ENCODE measurements at regions not wholly inside any gene's neighbourhood (a gene's known extent, or its start where the extent isn't known, plus 50 kb on each side); places are given as distances from the start of the nearest gene placed in this dataset.
"Not testable (repeated sequence)": the region's sequence is repeated elsewhere in the genome, so short reads cannot be mapped to it uniquely, and the experiment has no call there.

DNA sequence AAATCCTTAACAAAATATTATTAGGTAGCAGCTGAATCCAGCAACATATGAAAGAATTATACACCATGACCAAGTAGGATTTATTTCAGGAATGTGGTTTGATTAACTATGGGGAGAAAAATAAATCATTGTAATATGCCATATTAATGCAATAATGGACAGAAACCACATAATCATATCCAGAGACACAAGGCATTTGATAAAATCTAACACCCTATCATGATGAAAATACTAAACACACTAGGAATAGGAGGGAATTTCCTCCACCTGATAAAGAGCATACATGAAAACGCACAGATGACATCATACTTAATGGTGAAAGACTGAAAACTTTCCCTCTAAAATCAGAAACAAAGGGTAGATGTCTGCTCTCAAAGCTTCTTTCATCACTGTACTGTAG, 238.9 kb downstream of the PHLDA1 start (continued):
- TF ChIP-seq, protein P1, sequence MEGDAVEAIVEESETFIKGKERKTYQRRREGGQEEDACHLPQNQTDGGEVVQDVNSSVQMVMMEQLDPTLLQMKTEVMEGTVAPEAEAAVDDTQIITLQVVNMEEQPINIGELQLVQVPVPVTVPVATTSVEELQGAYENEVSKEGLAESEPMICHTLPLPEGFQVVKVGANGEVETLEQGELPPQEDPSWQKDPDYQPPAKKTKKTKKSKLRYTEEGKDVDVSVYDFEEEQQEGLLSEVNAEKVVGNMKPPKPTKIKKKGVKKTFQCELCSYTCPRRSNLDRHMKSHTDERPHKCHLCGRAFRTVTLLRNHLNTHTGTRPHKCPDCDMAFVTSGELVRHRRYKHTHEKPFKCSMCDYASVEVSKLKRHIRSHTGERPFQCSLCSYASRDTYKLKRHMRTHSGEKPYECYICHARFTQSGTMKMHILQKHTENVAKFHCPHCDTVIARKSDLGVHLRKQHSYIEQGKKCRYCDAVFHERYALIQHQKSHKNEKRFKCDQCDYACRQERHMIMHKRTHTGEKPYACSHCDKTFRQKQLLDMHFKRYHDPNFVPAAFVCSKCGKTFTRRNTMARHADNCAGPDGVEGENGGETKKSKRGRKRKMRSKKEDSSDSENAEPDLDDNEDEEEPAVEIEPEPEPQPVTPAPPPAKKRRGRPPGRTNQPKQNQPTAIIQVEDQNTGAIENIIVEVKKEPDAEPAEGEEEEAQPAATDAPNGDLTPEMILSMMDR (conservative IDR thresholded peaks at IDR 0.05; ENCODE audit: low read depth in 2 of 2): no peak
- no peak for TF ChIP-seq JUNB (IDR thresholded peaks at IDR 0.05; ENCODE audit: unreplicated experiment)
- TF ChIP-seq, protein P2, sequence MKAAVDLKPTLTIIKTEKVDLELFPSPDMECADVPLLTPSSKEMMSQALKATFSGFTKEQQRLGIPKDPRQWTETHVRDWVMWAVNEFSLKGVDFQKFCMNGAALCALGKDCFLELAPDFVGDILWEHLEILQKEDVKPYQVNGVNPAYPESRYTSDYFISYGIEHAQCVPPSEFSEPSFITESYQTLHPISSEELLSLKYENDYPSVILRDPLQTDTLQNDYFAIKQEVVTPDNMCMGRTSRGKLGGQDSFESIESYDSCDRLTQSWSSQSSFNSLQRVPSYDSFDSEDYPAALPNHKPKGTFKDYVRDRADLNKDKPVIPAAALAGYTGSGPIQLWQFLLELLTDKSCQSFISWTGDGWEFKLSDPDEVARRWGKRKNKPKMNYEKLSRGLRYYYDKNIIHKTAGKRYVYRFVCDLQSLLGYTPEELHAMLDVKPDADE (IDR thresholded peaks at IDR 0.05): no peak

DNA sequence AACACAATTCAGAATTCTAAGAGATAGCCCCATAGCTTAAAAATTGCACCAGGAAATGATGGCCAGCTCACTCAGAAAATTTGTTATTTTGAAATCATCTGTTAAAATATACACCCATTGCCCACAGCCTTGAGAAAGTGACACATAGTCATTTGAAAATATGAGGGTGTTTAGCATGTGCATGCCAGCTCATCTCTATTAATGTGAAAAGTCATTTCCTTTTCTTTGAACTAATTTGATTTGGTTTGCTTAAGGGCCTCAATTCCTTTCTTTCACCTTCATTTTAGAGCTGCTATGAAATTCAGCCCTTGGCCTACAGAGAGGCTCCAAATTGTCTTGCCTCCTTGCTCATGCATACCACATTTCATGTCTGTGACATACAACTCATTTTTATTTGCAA, 241.4 kb downstream of the PHLDA1 start:
- DNase-seq (ENCODE audit: low spot score): no peak
- no peaks in the 10 kb centered on the region for H3F3A ChIP-seq (replicated peaks; ENCODE audit: low read depth)
- Mint-ChIP-seq H3K4me3 (no peak overlapping the region), H3K9me3 (no peaks in the 10 kb centered on the region), H3K27me3 (ENCODE audit: insufficient read depth, low read depth, poor library complexity) (no peaks in the 10 kb centered on the region), H3K27ac (no peak overlapping the region), H3K4me1 (peaks cover 11% of the 10 kb centered on the region; the same call in 2 of the 3 replicates), H3K36me3 (ENCODE audit: low read depth) (no peaks in the 10 kb centered on the region)
- TF ChIP-seq POLR2AphosphoS5 (IDR thresholded peaks at IDR 0.05; ENCODE audit: low read depth): no peak
- TF ChIP-seq EZH2phosphoT487 (IDR thresholded peaks at IDR 0.05; ENCODE audit: unreplicated experiment): no peak
- TF ChIP-seq, protein P3, sequence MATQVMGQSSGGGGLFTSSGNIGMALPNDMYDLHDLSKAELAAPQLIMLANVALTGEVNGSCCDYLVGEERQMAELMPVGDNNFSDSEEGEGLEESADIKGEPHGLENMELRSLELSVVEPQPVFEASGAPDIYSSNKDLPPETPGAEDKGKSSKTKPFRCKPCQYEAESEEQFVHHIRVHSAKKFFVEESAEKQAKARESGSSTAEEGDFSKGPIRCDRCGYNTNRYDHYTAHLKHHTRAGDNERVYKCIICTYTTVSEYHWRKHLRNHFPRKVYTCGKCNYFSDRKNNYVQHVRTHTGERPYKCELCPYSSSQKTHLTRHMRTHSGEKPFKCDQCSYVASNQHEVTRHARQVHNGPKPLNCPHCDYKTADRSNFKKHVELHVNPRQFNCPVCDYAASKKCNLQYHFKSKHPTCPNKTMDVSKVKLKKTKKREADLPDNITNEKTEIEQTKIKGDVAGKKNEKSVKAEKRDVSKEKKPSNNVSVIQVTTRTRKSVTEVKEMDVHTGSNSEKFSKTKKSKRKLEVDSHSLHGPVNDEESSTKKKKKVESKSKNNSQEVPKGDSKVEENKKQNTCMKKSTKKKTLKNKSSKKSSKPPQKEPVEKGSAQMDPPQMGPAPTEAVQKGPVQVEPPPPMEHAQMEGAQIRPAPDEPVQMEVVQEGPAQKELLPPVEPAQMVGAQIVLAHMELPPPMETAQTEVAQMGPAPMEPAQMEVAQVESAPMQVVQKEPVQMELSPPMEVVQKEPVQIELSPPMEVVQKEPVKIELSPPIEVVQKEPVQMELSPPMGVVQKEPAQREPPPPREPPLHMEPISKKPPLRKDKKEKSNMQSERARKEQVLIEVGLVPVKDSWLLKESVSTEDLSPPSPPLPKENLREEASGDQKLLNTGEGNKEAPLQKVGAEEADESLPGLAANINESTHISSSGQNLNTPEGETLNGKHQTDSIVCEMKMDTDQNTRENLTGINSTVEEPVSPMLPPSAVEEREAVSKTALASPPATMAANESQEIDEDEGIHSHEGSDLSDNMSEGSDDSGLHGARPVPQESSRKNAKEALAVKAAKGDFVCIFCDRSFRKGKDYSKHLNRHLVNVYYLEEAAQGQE (IDR thresholded peaks at IDR 0.05; ENCODE audit: unreplicated experiment): no peak
- no peak for TF ChIP-seq CREB1 (CRISPR knock-in tag; IDR thresholded peaks at IDR 0.05; ENCODE audit: low read depth)
- TF ChIP-seq ZNF114 (CRISPR knock-in tag; IDR thresholded peaks at IDR 0.05): no peak
- no peak overlapping the region for H3K27ac ChIP-seq (ENCODE audit: low read depth)
- ATAC-seq: no peak
- H3K36me3 ChIP-seq (ENCODE audit: insufficient read depth): no peaks in the 10 kb centered on the region
- H4K20me1 ChIP-seq (replicated peaks; ENCODE audit: insufficient read depth): no peaks in the 10 kb centered on the region
- H3K4me3 ChIP-seq: no peak overlapping the region
- H3K27me3 ChIP-seq (ENCODE audit: insufficient read depth): no peaks in the 10 kb centered on the region
- H2AFZ ChIP-seq: no peak overlapping the region; the same call in 1 of the 2 replicates
- H3K4me2 ChIP-seq: no peak overlapping the region
- no peaks in the 10 kb centered on the region for H3K79me2 ChIP-seq (replicated peaks; ENCODE audit: insufficient read depth)
- H3K4me1 ChIP-seq (ENCODE audit: insufficient read depth): peaks cover 15% of the 10 kb centered on the region
- peaks cover 7% of the 10 kb centered on the region; the same call in 1 of the 2 replicates for H3K9me2 ChIP-seq (ENCODE audit: insufficient read depth)

DNA sequence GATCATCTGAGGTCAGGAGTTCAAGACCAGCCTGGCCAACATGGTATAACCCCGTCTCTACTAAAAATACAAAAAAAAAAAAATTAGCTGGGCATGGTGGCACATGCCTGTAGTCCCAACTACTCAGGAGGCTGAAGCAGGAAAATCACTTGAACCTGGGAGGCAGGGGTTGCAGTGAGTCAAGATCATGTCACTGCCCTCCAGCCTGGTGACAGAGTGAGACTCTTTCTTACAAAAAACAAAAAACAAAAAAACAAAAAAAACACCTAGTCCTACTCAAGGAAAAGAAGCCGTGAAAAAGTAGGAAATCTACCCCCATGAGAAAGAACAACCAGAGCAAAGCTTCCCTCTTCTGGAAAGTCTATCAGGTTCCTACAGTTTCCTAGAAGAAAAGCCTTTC, 244.4 kb downstream of the PHLDA1 start:
- not testable (repeated sequence) for H3F3A ChIP-seq (replicated peaks; ENCODE audit: low read depth); DNase-seq (ENCODE audit: low spot score); H3K9me3 Mint-ChIP-seq; H3K4me3 ChIP-seq; H3K36me3 ChIP-seq (ENCODE audit: insufficient read depth); H3K79me2 ChIP-seq (replicated peaks; ENCODE audit: insufficient read depth); H3K4me2 ChIP-seq; H2AFZ ChIP-seq; H3K27ac ChIP-seq (ENCODE audit: low read depth); H3K4me3 Mint-ChIP-seq; H3K9me2 ChIP-seq (ENCODE audit: insufficient read depth); H4K20me1 ChIP-seq (replicated peaks; ENCODE audit: insufficient read depth); H3K27ac Mint-ChIP-seq; H3K27me3 ChIP-seq (ENCODE audit: insufficient read depth); H3K36me3 Mint-ChIP-seq (ENCODE audit: low read depth); H3K27me3 Mint-ChIP-seq (ENCODE audit: insufficient read depth, low read depth, poor library complexity); ATAC-seq
- H3K4me1 Mint-ChIP-seq: peaks cover 11% of the 10 kb centered on the region; the same call in 2 of the 3 replicates
- H3K4me1 ChIP-seq (ENCODE audit: insufficient read depth): peaks cover 15% of the 10 kb centered on the region

Measured in GM23338 (cell line).